Colonic mucosa (tissue), 4 donors: ENCODE measurements at regions not wholly inside any gene's neighbourhood (a gene's known extent, or its start where the extent isn't known, plus 50 kb on each side); places are given as distances from the start of the nearest gene placed in this dataset.

Experiments used
- DNase-seq: peaks from one replicate; pipeline ENCODE4 v3.0.0-alpha.2; 2020
- H3K27ac ChIP-seq: fragments of 200-600 bp; one replicate; pipeline ENCODE4 v1.8.0; 2021
- H3K27me3 ChIP-seq: fragments of 200-600 bp; one replicate; pipeline ENCODE4 v1.8.0; 2021
- H3K36me3 ChIP-seq: fragments of 200-600 bp; one replicate; pipeline ENCODE4 v1.8.0; 2021
- H3K4me1 ChIP-seq: fragments of 200-600 bp; one replicate; pipeline ENCODE4 v1.8.0; 2021; ENCODE audit warnings: mild to moderate bottlenecking
- H3K4me3 ChIP-seq: fragments of 200-600 bp; one replicate; pipeline ENCODE4 v1.8.0; 2021
- H3K9ac ChIP-seq, 2 donors: one replicate each; pipeline ENCODE4 v1.7.0; 2013; ENCODE audit warnings: control low read depth in 2 of 2, low read depth in 2 of 2, low read length in 2 of 2
- H3K9me3 ChIP-seq: fragments of 200-600 bp; one replicate; pipeline ENCODE4 v1.8.0; 2021
- intact Hi-C: fragments of 100-400 bp; cut with DNase I; formaldehyde crosslinking; loops from one replicate; pipeline ENCODE4 v1.14.1; 2022
- TF ChIP-seq, protein P1 (sequence below): fragments of 200-600 bp; IDR thresholded peaks from one replicate; pipeline ENCODE4 v1.8.0; 2022; ENCODE audit warnings: antibody characterized with exemption, mild to moderate bottlenecking
- donor health status: healthy.
- donor health status: DM: no; HTN: no; CAD: no.
- donor health status: DM: no; HTN: no; CAD: no.

DNA sequence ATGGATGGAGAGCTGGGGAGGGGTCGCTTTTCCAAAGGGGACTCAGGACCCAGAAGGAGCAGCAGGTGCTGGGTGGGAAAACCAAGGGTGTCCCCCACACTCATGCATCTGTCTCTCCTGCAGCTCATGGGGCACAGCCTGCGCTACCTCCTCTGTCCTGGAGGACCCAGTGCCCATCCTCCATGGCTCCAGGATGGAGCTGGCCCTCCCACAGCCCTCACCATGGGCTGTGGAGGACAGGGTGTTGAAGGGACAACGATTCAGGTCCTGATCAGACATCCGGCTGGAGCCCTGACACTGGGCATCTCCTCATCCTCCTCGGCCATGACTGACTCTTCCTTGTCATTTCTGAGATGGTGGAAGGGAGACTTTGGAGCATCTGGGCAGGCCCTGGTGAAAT, 97.9 kb upstream of the SULF2 start:
- Histone ChIP-seq H3K27me3 (no peaks in the 10 kb centered on the region), H3K9me3 (no peaks in the 10 kb centered on the region), H3K4me1 (no peaks in the 10 kb centered on the region), H3K4me3 (no peak overlapping the region), H3K9ac (no peak overlapping the region), H3K36me3 (no peaks in the 10 kb centered on the region), H3K27ac (no peak overlapping the region)
- intact Hi-C loops = no loop called here
- DNase-seq = no peak
- TF ChIP-seq, protein P1, sequence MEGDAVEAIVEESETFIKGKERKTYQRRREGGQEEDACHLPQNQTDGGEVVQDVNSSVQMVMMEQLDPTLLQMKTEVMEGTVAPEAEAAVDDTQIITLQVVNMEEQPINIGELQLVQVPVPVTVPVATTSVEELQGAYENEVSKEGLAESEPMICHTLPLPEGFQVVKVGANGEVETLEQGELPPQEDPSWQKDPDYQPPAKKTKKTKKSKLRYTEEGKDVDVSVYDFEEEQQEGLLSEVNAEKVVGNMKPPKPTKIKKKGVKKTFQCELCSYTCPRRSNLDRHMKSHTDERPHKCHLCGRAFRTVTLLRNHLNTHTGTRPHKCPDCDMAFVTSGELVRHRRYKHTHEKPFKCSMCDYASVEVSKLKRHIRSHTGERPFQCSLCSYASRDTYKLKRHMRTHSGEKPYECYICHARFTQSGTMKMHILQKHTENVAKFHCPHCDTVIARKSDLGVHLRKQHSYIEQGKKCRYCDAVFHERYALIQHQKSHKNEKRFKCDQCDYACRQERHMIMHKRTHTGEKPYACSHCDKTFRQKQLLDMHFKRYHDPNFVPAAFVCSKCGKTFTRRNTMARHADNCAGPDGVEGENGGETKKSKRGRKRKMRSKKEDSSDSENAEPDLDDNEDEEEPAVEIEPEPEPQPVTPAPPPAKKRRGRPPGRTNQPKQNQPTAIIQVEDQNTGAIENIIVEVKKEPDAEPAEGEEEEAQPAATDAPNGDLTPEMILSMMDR = no peak

DNA sequence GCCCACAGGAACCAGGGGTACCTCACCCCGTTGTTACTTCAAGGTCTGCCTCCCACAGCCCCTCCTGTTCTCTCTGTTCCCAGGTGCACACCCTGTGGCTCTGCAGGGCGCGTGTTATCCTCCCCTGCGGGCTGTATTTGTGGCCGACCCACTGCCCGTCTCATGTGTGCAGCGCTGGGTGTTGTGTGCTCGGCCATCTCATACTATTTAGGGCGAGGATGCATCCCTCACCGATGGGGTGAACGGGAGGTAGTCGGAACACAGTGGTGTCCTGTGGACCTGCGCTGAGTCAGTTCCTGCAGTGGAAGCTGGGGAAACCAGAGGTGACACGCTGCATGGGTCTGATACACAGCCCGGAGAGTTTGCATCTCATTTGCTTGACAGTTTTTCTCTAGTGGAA, 94.5 kb upstream of the SULF2 start:
- no peak overlapping the region for H3K4me3 ChIP-seq
- intact Hi-C loops = no loop called here
- no peak for DNase-seq
- H3K36me3 ChIP-seq = no peaks in the 10 kb centered on the region
- H3K9ac ChIP-seq = no peak overlapping the region
- H3K27me3 ChIP-seq = no peaks in the 10 kb centered on the region
- TF ChIP-seq, protein P1 = no peak
- H3K27ac ChIP-seq = no peak overlapping the region
- H3K4me1 ChIP-seq = no peaks in the 10 kb centered on the region
- H3K9me3 ChIP-seq = no peaks in the 10 kb centered on the region

DNA sequence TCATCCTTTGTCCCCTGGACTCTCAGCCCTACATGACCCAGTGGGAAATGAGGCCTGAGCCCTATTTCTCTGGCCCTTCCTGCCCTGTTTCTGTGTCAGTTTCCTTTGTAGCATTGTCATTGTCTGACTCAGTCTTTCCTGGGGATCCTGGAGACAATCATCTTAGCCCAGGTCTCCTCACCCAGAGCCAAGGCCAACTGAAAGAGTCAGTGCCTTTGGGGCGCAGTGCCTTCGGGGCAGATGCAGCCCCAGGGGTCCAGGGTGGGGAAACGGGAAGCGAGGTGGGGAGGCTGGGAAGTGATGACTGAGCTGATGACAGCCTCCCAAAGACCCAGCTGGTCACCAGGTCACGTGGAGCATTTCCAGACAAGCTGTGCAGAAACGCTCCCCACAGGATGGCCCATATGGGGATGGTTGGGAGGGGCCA, 93.3 kb upstream of the SULF2 start:
- no peaks in the 10 kb centered on the region for H3K27me3 ChIP-seq
- H3K4me1 ChIP-seq = no peaks in the 10 kb centered on the region
- H3K36me3 ChIP-seq = no peaks in the 10 kb centered on the region
- no peak overlapping the region for H3K4me3 ChIP-seq
- H3K27ac ChIP-seq = no peak overlapping the region
- DNase-seq = no peak
- TF ChIP-seq, protein P1 = no peak
- no peaks in the 10 kb centered on the region for H3K9me3 ChIP-seq
- intact Hi-C loops = no loop called here
- H3K9ac ChIP-seq = no peak overlapping the region

DNA sequence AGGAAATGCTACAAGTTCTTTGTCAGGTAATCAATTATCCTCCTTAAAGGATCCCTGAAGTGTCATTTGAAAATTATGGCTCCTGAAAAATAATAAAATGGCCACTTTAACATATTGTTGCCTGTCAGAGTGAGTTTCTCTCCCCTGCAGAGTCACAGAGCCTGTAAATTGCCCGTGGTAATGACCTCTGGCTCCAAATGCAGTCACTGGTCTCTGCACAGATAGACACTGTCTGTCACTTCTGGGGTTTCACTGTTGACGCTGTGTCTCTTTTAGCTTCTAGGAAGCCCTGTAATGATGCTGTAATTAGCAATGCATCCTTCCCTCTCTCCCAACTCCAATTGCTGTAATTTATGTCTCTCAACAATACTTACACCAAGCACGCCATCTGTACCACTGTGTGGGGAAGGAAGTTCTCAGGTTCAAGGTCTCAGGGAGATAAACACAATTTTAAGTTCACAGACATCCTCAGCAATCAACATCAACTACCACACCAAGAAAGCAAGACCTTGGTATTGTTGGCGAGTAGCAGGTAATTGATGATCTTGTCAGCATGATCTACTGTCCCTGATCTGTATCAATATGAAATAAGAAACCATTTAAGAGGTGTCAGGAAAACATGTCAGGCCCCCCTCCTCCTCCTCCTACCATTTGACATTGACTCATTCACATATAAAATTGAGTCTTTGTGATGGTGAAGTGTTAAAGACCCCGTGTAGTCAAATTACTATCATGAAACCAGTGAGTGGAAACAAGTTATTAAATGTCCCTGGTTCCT, 91.2 kb upstream of the SULF2 start:
- no peak overlapping the region for H3K27ac ChIP-seq
- no peak for DNase-seq
- no peaks in the 10 kb centered on the region for H3K36me3 ChIP-seq
- H3K4me1 ChIP-seq = no peaks in the 10 kb centered on the region
- H3K4me3 ChIP-seq = no peak overlapping the region
- TF ChIP-seq, protein P1 = no peak
- no peak overlapping the region for H3K9ac ChIP-seq
- H3K27me3 ChIP-seq = no peaks in the 10 kb centered on the region
- H3K9me3 ChIP-seq = no peaks in the 10 kb centered on the region
- intact Hi-C loops = no loop called here

DNA sequence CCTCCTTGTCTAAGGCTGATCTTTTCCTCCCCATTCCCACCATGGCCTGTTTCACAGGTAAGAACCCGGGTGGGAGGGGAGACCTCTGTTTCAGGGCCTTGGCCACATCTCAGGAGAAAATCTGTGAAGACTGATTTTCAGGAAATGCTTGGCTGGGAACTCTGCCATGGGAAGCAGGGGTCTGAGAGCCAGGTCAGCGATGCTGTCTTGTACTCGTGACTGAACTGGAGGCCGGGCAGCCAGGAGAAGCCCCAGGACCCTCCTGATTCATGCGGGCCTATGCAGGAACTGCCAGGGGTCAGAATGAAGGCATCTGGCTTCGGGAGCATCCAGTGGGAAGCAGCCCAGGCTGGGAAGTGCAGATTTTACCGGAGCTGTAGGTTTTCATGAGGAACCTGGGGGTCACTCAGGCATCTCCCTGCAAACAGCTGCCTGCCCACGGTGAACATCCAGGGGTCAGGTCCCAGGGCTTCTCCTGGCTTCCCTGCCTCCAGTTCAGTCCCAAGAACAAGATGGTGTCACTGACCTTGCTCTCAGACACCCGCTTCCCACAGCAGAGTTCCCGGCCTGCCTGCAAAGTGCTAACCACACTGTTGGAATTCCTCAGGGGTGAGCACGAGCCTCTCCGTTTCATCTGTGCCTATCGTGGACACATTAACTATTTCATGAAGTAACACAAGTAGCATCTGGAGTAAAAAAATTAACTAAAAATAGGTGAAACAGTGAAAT, 90.2 kb upstream of the SULF2 start:
- H3K9me3 ChIP-seq = no peaks in the 10 kb centered on the region
- no peak overlapping the region for H3K9ac ChIP-seq
- intact Hi-C loops = no loop called here
- H3K27me3 ChIP-seq = no peaks in the 10 kb centered on the region
- H3K4me3 ChIP-seq = no peak overlapping the region
- H3K4me1 ChIP-seq = no peaks in the 10 kb centered on the region
- no peak for DNase-seq
- TF ChIP-seq, protein P1 = no peak
- H3K36me3 ChIP-seq = no peaks in the 10 kb centered on the region
- no peak overlapping the region for H3K27ac ChIP-seq
